SHP77 treated with DMSO at 0.1 percent for 48 hours (cell line): ENCODE measurements at regions not wholly inside any gene's neighbourhood (a gene's known extent, or its start where the extent isn't known, plus 50 kb on each side); places are given as distances from the start of the nearest gene placed in this dataset.

Experiments
- DNase-seq: peaks from one replicate; lab custom pipeline; 2025; lab: John Stamatoyannopoulos, UW

DNA sequence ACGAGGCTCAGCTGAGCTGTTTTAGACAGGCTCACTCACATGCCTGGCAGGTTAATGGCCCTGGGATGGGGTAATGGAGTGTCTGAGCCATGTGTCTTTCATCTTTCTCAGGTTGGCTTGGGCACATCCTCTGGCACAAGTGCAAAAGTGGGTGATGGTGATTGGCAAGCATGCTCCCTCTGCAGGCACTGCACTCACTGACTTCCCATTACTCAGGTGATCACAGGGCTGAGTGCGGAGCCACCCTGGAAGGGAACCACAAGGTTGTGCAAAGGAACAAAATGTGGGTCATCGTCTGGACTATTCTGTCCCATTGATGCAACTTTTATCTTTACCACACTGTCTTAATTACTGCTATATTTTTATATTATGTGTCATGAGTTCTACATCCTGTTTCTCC is 244.1 kb upstream of the AKR1E2 start:
- no peak for DNase-seq

- DNase-seq, result no peak
Observed at GRCh38 chr10:4579844-4580243, 246.2 kb upstream of the AKR1E2 start.

GRCh38 chr10:4576206-4576605 is 249.8 kb upstream of the AKR1E2 start:
- no peak for DNase-seq

GRCh38 chr10:4569151-4569550 is 256.9 kb upstream of the AKR1E2 start:
- no peak for DNase-seq

GRCh38 chr10:4568731-4569130 is 257.3 kb upstream of the AKR1E2 start:
- DNase-seq, result no peak

- DNase-seq, result no peak
Observed at GRCh38 chr10:4568086-4568485, 257.9 kb upstream of the AKR1E2 start.

DNA sequence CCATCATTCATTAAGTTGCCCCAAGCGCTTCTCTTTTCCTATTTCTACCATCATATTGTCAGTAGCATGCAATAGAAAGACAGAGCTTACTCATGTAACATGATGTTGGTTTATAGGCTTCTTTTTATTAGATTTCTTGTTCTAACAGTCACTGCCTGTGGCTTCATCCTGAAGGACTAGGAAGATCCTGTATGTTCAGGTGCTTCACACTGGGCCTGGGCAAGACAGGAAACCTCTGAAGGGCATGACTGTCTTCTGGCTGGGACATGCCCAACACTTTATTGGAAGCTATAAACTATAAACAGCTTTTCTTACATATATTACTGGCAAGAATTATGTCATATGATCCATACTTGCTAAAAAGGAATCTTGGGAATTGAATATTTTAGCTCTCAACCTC is 258.4 kb upstream of the AKR1E2 start:
- DNase-seq, result no peak

DNA sequence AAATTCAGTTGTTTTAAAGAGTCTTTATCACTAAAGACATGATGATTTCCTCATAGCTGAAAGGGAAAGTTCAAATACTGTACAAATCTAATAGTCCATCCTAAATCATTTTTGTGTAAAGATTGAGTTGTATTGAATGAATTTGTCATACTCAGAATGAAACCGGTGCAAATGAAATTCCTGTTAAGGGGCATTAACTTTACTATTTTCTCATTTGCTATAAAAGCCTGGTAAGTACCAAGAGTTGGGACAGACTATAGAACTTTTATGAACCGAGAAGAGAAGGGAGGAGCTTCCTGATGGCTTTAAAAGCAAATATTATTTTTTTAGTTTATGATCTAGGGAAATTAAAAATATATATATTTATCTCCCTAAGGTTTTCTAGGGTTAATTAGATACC is 260.0 kb upstream of the AKR1E2 start:
- DNase-seq, result no peak

- no peak for DNase-seq
Observed at GRCh38 chr10:4561296-4561695, 264.7 kb upstream of the AKR1E2 start.

DNA sequence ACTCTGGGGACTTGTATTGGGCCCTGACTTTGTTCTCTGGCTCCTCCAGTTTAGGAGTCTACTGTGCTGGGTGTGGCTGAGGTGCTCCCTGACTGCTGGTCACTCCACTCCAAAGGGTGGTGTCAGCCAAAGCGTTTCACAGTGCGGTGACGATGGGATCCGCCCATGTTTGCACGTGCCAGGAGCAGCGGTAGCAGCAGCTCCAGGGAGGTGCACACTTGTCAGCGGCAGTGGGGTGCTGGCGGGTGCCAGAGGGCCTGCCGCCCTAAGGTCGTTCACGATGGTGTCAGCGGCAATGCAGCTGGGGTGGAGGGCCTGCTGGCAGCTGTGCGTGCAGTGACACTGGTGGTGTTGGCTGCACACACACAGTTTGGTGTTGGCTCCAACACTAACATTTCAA is 268.5 kb upstream of the AKR1E2 start:
- no peak for DNase-seq

- no peak for DNase-seq
Observed at GRCh38 chr10:4556527-4556926, 269.5 kb upstream of the AKR1E2 start.

DNA sequence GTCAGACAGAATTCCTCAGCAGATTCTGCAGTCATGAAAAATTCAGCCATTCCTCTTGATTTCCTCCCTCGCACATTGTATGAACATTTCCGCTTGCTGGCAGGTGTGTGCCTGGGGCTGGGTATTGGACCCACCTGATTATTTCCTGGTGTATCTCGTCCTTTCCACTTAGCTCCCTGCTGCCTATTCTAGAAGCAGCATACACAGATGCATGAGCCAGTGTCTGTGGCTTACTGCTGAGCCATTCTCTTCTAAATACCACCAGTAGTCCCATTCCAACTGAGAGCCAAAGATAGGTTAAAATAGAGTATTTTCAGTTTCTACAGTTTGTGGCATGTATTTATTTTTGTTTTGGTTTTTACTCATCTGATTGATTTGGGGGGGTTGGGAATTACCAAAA is 270.1 kb upstream of the AKR1E2 start:
- DNase-seq, result no peak

DNA sequence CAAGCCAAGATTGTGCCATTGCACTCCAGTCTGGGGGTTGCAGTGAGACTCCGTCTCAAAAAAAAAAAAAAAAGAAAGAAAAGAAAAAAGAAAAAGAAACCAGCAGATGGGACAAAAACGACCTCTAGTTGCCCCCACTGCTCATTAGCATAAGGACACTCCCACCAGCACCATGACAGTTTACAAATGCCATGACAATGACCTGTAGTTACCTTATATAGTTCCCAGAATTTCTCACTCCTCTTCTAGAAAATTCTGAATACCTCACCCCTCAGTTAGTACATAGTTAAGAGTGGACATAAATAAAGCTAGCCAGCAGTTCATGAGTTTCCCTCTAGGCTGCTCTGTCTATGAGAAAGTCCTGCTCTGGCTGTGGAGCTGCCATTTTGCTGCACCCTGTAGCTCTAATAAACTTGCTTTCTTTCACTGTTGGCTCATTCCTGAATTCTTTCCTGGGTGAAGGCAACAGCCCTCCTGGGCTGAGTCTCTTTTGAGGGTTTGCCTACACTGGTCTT is 276.8 kb upstream of the AKR1E2 start:
- DNase-seq, result no peak

- DNase-seq, result no peak
Observed at GRCh38 chr10:4546931-4547330, 279.1 kb upstream of the AKR1E2 start.

DNA sequence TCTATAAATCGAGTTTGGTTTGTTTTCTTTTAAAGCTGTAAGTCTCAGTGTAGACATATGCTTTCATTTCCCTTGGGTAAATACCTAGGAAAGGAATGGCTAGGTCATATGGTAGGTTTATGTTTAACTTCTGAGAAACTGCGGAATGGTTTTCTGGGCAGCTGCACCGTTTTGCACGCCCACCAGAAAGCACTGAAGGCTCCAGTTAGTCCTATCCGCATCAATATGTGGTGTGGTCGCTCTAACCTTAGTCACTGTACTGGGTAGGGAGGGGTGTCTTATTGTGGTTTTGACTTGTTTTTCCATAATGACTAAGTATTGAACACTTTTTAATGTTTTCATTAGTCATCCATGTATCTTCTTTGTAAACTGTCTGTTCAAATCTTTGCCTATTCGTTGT is 279.5 kb upstream of the AKR1E2 start:
- no peak for DNase-seq

GRCh38 chr10:4545062-4545461 is 280.9 kb upstream of the AKR1E2 start:
- DNase-seq, result no peak

GRCh38 chr10:4543938-4544533 is 282.0 kb upstream of the AKR1E2 start:
- DNase-seq, result no peak

GRCh38 chr10:4541292-4541691 is 284.7 kb upstream of the AKR1E2 start:
- no peak for DNase-seq

DNA sequence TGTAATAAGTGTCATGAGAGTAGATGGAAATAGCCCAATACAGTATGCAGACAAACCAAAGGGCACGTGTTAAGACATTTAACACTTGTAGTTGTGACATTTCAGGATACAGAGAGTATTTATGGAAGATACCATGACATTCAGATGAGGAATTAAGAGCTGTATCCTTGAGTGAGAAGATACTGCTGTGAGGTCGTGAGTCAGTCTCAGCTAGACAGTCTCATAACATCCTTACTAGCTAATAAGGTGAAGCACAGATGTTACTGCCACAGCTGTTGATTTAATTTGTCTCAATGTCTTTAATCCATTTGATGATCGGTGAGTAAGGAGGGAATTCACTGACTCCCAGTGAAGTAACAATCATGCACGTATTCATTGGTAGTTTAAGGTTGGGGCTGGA is 288.0 kb upstream of the AKR1E2 start:
- DNase-seq, result no peak

DNA sequence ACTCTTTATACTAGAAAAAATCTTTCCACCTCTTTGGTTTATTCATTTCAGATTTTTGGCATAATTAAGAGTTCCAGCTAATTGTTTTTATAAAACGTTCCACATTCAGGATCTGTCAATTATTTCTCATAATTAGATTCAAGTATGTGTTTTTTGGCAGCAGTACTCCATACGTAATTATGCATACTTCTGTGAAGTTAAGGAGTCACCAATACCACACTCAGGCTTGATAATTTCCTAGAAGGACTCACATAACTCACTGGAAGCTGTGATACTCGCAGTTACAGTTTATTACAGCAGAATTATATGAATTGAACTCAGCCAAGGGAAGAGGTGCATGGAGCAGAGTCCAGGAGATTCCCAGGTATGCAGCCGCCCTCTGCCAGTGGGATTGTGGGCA is 290.5 kb upstream of the AKR1E2 start:
- no peak for DNase-seq

DNA sequence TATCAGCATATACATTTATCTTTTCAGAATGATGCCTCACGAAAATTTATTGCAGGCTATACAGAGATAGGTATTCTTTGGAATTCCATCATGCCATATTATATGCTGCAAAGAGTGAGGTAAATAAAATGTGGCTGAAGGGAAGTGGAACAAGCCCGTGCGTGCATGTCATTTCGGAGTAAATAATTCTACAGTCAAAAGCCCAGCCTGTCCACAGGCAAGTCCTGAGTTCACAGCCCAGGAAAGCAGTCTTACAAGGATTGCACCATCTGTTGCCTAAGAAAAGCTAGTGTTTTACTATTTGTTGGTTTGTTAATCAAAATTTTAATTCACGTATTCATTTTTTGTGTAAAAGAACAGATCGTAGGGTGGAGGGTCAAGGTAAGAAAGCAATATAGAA is 292.4 kb upstream of the AKR1E2 start:
- no peak for DNase-seq

DNA sequence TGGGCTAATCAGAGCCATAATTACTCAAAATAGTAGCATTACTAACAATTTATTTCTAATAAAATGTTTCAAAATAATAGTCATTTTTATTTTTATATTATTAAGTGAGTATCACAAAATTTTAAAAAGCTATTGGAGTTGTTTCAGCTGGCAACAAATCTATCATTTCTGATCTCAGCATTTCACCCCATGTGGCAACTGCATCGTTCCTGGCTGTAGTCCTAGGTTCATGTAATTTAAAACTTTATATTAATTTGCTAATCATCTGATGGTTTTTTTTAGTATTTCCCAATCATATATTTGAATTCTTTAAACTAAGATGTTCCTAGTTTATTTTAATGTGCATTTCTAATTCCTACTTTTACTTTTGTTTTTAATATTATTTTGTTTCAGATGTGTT is 293.0 kb upstream of the AKR1E2 start:
- DNase-seq, result no peak

GRCh38 chr10:4532467-4532866 is 293.5 kb upstream of the AKR1E2 start:
- no peak for DNase-seq

DNA sequence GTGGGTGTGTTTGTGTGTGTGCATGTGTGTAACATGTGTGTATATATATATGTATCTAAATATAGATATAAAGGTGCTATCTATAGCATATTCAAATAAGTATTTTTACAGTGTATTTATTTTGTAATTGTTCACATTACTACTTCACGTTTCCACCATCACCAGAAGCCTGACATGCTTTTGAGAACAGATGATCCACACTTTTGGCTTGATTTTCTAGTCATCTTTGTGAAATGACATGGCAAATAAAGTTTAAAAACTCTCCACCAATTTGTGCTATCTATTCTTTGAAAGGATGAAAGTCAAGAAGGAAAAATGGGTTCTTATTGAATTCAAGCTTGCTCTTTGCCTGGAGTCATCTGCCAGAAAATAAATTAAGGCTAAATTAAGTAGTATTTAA is 294.0 kb upstream of the AKR1E2 start:
- no peak for DNase-seq

DNA sequence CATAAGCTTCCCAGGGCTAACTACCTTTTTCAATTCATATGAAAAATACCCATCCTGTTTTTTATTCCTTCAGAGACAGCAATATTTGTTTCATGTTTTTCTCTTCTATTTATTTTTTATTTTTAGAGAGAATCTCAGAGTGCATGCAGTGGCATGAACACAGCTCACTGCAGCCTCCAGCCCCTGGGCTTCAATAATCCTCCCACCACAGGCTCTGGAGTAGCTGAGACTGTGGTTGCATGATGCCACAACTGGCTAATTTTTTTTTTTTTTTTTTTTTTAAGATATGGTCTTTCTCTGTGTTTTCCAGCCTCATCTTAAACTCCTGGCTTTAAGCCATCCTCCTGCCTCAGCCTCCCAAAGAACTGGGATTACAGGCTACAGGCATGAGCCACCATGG is 296.7 kb upstream of the AKR1E2 start:
- DNase-seq, result no peak
